A549 (cell line): ENCODE measurements at regions not wholly inside any gene's neighbourhood (a gene's known extent, or its start where the extent isn't known, plus 50 kb on each side); places are given as distances from the start of the nearest gene placed in this dataset.

Experiments used
- CEBPB ChIP-seq, 2 experiments: fragments of >200 bp in 1 of 2; sonication (Bioruptor Twin) in 1 of 2; formaldehyde crosslinking in 1 of 2; IDR thresholded peaks; 2 replicates each; pipeline ENCODE4 v1.6.1; 2012 to 2016
- ESRRA ChIP-seq: fragments of 150-350 bp; IDR thresholded peaks from 2 replicates; pipeline ENCODE4 v1.6.1; 2014; ENCODE audit warnings: mild to moderate bottlenecking, low read length, borderline replicate concordance
- RAD21 ChIP-seq, 2 experiments: fragments of >200 bp in 1 of 2; sonication (Bioruptor Twin) in 1 of 2; formaldehyde crosslinking in 1 of 2; IDR thresholded peaks in 1 of 2; conservative IDR thresholded peaks in 1 of 2; 2 replicates in 1 of 2; 3 replicates in 1 of 2; pipeline ENCODE4 v1.6.1; 2012 to 2018; ENCODE audit warnings: inconsistent platforms in 1 of 2
- RARB ChIP-seq: fragments of 250-450 bp; sonication (Bioruptor Pico); IDR thresholded peaks from 2 replicates; pipeline ENCODE4 v1.8.0; 2021; ENCODE audit warnings: mild to moderate bottlenecking, moderate library complexity
- TF ChIP-seq, protein P1 (sequence below): fragments of >200 bp; sonication (Bioruptor Twin); formaldehyde crosslinking; IDR thresholded peaks from 3 replicates; pipeline ENCODE4 v1.5.1; 2016

DNA sequence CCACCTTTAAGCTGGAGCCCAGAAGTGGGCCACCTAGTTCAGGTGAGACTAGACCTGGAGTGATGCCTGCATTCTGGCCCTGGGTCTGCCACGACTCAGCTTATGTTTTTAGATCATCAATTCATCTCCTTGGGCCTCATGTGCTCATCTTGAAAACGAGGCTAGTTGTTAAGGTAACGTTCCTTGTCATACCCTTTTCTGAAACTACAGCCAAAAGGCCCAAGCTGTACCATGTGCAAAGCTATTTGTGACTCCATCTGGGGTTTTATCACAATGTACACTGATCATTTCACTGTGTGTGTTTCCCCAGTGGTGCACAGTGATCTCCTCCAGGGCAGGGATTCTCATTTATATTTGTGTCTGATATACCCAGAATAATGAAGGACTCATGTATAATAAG, 138.4 kb upstream of the COPS8 start:
- TF ChIP-seq ESRRA (no peak), RARB (no peak), CEBPB (IDR thresholded peaks at IDR 0.05) (no peak), RAD21 (conservative IDR thresholded peaks at IDR 0.05 in 1 of 2, IDR thresholded peaks at IDR 0.05 in 1 of 2) (no peak)
- TF ChIP-seq, protein P1, sequence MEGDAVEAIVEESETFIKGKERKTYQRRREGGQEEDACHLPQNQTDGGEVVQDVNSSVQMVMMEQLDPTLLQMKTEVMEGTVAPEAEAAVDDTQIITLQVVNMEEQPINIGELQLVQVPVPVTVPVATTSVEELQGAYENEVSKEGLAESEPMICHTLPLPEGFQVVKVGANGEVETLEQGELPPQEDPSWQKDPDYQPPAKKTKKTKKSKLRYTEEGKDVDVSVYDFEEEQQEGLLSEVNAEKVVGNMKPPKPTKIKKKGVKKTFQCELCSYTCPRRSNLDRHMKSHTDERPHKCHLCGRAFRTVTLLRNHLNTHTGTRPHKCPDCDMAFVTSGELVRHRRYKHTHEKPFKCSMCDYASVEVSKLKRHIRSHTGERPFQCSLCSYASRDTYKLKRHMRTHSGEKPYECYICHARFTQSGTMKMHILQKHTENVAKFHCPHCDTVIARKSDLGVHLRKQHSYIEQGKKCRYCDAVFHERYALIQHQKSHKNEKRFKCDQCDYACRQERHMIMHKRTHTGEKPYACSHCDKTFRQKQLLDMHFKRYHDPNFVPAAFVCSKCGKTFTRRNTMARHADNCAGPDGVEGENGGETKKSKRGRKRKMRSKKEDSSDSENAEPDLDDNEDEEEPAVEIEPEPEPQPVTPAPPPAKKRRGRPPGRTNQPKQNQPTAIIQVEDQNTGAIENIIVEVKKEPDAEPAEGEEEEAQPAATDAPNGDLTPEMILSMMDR, result no peak
